OCI-M2 (cell line): ENCODE measurements at regions not wholly inside any gene's neighbourhood (a gene's known extent, or its start where the extent isn't known, plus 50 kb on each side); places are given as distances from the start of the nearest gene placed in this dataset.
"Not testable (repeated sequence)": the region's sequence is repeated elsewhere in the genome, so short reads cannot be mapped to it uniquely, and the experiment has no call there.

Experiments
- DNase-seq: peaks from one replicate; lab custom pipeline; 2025; ENCODE audit not compliant: unreplicated experiment; lab: John Stamatoyannopoulos, UW

DNA sequence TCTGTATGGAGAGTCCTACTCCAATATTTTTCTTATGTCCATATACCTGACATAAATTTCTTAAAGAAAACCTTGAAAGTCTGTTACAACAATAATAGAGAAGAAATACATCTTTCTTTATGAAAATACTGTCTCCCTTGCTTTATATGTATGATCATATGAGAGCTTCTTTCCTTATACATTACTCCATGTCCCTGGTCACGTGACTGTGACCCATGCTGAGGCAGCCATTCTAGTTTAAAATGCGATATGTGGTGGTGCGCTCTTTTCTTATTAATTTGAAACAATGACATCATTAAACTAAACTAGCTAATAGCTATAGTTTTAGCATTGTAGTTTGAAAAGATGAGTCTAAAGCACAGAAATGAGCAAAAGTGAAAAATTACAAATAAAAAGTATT, 1120.3 kb upstream of the PRR20A start:
- DNase-seq: no peak

DNA sequence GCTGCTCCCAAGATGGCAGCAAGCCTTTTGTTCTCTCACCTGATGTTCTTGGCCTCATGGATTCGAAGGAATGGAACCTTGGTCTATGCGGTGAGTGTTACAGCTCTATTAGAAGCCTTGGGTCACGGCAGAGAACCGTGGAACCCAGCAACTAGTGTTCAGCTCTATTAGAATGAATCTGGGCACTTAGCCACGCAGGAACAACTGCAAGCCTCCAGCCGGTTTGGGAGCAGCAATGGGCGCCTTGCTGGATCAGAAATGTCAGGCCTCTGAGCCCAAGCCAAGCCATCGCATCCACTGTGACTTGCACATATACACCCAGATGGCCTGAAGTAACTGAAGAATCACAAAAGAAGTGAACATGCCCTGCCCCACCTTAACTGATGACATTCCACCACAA, 1100.7 kb upstream of the PRR20A start:
- DNase-seq: no peak

DNA sequence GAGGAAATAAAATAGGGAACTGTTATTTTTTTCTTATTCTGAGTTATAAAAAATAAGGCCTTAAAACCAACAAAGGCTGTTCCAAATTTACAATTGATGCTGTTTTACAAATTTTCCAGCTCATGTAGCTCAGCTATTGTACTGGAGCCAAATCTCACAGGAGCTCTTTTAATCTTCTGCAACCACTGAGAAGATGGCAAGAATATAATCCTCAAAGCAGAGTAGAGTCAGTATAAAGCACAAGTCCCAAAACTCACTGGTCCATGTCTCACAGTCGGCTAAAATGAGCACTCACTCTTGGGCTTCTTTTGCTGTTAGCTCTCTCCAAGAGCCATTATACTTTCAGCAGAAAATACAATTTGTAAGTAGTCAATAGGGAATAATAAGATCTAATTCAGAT, 1074.4 kb upstream of the PRR20A start:
- no peak for DNase-seq

DNA sequence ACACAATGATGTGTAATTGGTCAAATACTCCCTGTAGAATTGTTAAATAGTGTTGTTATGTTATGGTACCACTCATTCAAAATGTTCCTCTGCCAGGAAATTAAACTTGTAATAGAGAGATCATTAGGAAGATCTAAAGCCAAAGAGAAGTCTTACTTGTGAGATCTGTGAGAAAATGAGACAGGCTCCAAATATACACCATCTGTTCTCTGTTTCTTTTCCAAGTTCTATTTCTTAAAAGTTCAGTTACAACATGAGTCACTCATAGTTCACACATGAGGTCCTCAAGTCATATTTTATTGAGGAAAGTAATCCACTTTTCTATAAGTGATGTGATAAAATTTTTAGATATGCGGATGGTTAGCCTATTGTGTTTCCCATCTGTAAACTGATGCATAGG, 1038.1 kb upstream of the PRR20A start:
- DNase-seq: no peak

DNA sequence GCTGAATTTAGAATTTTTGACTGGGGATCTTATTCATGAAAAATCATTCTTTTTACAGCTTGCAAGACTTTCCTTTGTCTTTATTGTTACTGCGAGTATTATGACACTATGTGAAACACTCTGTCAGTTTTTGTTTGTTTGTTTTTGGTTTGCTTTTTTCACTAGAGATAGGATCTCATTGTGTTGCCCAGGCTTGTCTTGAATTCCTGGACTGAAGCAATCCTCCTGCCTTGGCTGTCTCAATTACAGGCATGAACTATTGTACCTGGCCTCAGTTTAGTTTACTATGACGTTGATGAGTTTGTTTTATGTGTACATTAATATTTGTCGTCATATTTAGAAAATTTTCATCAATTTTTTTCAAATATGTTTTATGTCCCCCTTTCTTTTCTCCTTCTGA, 1030.0 kb upstream of the PRR20A start:
- DNase-seq: no peak

DNA sequence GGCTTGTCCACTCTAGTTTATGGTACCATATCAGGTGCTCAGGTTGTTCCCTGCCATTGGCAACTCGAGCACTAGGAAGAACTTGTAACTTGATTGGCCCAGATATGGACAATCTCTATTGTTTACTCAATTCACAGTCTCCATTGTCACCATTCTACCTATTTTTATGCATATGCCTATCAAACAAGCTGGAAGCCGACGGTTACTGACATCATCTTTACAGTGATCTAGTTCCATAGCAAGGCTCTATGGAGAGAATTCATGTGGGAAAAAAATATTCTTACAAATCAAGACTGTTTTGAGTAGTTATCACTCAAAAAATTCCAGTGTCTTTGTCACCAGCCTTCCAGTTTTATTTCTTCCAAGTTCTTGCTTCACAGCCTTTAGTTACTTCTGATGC, 1006.2 kb upstream of the PRR20A start:
- DNase-seq: no peak

DNA sequence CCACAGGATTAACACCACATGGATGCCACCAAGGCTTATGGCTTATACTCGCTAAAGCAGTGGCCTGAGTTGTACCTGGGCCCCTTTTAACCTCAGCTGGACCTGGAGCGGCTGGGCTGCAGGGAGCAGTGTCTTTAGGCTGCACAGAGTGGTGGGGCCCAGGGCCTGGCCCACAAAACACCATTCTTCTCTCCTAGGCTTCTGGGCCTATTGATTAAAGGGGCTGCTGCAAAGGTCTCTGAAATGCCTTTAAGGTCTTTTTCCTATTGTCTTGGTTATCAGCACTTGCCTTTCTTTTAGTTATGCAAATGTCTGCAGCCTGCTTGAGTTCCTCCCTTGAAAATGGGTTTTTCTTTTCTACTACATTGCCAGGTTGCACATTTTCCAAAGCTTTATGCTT, 973.9 kb upstream of the PRR20A start:
- DNase-seq: no peak

DNA sequence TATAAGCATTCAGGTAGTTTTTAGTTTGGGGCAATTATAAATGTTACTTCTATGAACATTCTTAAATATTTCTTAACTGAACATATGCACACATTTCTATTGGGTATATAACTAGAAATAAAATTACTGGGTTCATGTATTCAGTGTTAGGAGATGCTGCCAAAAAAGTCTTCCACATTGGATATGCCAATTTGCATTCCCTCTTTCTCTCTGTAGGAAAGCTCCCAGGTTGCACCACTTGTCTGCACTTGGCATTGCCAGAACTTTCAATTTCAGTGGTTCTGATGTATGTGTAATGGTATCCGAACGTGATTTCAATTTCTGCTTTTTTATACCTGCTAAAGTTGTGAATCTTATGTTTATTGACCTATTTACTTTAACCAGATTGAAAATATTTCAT, 972.1 kb upstream of the PRR20A start:
- DNase-seq: no peak

DNA sequence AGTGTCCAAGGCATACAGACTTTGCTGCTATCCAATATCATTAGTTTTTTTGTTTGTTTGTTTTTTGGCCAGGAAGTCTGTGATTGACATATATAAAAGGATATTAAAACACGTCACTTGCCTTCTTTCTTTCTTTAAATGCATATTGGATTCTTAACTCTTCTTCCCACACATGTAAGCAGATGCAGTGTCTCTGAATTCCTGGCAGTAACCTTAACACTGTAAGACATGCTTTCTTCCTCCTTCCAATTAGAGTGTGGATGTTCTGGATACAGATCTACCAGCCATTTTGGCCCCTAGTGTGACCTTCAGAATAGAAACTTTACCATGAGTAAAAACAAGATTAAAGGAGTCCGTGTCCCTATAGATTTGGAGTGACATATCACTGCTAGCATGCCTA, 967.4 kb upstream of the PRR20A start:
- DNase-seq: no peak

DNA sequence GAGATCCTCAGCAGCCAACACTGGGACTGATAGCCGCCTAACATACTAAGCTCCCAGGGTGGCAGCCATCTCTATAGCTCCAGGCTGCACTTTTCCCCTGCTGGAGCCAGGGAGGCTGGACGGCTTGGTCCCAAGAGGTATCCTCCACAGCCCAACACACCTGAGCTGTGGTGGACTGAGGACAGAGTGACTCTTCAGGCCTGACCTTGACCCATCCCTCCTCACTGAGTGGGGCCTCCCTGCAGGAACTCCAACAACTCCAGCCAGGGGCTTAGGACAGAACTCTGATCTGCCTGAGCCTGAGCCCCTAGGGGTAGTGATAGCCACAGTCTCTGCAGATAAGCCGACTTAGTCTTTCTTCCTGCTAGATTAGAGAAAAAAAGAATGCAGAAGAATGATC, 958.1 kb upstream of the PRR20A start:
- no peak for DNase-seq

DNA sequence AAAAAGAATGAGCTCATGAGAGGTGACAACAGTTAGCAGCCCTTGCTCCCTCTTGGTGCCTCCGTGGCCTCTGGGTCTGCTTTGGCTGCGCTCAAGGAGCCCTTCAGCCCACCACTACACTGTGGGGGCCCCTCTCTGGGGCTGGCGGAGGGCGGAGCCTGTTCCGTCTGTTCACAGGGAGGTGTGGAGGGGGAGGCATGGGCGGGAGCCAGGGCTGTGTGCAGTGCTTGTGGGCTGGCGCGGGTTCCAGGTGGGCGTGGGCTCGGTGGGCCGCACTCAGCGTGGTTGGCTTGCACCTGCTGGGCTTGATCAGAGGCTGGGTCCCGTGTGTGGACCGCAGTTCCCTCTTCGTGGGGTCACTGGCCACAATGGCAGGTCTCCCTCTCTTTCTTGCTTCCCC, 953.4 kb upstream of the PRR20A start:
- no peak for DNase-seq

DNA sequence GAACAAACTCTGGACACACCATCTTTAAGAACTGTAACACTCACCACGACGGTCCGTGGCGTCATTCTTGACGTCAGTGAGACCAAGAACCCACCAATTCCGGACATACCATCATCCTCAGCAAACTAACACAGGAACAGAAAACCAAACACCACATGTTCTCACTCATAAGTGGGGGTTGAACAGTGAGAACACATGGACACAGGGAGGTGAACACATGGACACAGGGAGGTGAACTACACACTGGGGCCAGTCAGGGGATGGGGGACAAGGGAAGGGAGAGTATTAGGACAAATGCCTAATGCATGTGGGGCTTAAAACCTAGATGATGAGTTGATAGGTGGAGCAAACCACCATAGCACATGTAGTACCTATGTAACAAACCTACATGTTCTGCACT, 952.1 kb upstream of the PRR20A start:
- DNase-seq: not testable (repeated sequence)

DNA sequence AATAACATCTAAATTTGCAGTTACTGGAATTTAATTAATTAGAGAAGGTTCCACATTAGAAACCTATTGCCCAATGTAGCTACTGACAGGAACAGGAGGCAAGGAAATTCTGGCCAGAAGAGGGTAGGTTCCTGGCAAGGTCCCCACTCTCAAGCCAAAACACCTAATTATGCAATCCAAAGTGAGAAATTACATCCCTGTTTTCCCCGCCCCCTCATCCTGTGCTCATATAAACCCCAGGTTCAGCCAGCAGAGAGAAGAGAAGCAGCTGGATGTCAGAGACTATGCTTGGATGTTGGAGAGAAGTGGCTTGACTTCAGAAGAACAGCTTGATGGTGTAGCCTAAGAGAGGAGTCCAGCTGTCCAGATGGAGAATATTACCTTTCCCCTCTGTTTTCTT, 951.3 kb upstream of the PRR20A start:
- no peak for DNase-seq

DNA sequence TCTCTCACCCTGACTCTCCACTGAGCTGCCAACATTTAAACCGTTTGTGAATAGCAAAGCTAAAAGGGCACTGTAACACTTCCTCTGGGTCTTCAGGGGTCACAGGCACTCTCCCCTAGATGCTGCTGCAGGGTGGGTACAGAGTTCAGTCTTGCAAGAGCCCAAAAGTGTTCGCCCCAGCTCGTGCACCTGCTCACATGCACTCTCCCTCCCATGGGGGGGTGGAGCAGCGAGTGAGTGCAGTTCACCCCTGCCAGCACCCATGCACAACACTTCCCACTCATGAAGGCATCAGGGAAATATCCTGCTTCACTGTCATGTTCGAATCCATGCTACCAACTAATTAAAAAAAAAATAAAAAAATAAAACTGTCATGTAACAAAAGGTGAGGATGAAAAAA, 950.7 kb upstream of the PRR20A start:
- DNase-seq: no peak

DNA sequence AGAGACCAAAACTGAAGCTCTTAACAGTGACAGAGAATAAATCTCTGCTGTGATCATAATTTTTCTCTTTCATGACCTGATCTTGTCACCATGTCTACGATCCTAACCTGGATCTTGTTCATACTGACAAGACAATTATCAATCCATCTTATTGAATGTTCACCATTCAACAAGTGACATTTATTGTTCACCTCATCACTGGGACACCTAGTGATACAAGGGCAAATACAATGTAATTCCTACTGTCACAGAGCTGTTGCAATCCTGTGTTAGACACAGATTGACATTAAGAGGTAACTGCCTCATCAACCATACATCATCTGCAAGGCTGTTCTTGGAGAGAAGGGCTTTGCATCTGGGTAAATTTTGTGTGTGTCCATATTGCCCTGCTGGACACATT, 942.4 kb upstream of the PRR20A start:
- DNase-seq: no peak

DNA sequence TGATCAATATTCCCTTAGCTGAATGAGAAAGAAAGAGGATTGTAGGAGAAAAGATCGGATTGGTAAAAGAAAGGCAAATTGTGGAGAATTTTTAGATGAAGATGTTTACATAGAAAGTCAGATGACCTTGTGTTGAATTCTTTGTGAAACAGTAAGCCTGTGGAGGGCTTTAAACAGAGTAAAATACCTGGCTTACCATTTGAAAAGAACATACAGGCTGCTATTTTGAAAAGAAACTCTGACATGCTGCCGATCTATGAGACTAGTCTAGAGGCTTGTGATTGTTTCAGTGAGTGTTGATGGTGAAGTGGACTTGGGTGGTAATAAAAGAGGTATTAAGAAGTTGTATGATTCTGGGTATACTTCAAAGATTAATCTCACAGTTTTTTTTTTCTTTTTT, 938.9 kb upstream of the PRR20A start:
- DNase-seq: no peak

DNA sequence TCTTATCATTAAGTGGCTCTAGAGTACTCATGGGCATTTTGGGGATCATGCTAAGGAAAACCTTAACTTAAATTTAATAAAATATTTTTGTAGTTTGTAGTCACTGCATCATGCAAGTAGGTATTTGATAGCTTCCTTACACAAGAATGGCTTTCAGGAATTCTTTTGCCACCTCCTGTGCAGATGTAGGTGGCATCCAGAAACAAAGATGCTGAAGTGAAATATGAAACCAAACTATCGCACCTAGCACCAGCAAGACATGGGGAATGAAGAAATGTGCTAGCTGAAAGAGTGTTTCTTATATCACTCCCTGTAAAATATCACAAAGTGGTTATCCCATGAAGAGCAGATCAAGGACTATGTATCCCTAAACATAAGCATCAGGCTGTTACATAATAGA, 924.5 kb upstream of the PRR20A start:
- DNase-seq: no peak

DNA sequence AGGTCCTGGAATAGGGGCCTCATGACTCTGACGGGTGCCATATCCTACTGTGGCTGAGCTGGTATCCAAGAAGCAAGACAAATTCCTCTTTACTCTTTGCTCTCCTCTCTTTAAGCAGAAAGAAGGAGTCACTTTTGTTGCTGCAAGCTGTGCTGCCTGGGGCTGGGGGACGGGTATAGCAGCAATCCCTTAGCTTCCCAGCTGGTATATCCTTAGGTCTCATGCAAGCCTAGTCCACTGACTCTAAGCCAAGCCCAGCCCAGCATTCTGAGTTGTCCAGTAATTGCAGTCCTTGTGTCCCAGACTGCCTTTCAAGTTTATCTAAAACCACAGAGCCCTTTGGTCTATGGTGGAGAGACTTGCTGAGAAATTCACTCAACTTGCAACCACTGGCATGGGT, 893.0 kb upstream of the PRR20A start:
- no peak for DNase-seq

DNA sequence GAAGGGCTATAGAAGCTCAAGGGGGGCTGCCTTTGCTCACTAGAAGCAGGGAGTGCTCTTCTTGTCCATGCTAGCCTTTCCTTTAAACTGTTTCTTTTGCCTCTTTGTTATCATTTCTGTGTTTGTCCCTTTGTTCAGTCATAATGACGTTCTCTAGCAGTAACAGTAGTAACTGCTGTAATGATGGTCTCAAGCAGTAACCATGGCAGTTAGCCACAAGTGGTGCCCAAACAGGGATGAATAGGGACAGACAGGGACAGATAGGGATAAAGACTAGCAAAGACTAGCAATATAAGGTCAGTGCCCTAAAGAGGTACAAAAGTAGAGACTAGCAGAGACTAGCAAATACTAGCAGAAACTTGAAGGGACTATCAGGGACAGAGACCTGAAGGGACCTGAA, 869.0 kb upstream of the PRR20A start:
- DNase-seq: no peak

DNA sequence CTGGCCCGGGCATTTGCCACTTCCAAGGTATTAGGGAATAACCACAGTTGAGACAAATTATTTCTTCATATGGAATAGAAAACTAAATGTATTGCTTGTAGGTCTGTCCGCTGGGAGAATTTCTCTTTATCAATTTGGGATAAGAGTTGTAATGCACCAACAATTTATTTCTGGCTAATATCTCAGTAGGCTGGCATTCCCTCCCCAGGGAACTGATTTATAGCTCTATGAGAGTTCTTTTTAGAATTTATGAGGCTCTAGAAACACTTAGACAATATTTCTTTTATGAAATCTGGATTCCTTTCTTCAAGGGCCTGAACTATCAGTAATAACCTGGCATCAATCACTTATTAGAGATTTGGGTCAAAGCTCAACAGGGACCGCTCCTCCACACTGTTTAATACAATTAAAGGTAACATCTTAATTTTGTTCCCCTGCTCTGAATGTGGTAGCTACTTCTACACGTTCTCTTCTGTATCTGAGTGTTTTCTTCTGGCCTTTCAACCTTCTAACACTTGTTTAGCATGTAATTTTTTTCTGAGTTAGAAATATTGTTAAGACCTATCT, 857.4 kb upstream of the PRR20A start:
- no peak for DNase-seq

DNA sequence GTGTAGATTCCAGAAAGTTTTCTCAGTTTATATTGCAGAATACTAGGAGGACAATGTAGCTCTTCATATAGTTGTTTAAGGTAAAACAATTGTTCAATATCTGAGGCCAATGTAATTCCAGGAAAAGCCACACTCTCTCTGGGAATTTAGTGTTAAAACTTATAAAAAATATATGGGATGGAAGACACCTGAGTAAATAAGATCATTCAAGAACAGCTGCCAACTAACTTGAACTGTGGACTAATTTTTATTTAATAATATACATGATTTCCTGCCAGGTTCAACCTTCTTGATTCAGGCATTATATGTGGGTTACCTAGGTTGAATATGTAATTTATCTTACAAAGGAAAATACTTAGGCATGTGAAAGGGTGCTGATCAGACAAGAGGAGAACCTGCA, 841.1 kb upstream of the PRR20A start:
- no peak for DNase-seq

DNA sequence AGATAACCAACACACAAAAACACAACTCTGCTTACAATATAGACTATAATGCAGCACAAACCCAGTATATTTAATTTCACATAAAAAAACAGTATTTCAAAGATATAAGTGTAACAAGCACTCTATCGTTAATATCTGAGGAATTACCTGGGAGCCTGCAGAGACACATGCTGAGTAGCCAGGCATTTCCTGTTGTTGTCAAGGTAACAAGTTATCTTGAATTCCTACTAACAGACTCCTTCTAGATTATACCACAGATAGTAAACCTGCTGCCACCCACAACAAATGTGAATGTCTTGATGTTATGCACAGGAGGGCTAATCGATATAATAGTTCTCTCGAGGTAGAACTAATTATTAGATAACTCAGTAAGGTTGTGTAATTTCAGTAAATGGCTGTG, 826.0 kb upstream of the PRR20A start:
- DNase-seq: no peak

DNA sequence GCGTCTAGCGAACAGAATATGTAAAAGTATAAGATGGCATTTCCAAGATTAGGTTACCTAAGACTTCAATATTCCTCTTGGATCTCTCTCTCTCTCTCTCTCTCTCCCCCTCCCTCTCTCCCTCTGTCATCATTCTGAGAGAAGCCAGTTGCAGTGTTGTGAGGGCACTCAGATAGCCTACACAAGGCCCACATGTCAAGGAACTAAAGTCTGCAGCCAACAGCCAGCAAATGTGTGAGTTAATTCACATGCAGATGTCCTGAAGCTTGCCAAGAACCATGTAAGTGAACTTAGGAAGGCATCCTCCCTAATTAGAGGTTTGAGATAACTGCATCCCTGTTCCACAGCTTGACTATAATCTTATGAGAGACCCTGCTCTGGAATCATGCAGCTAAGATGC, 822.9 kb upstream of the PRR20A start:
- no peak for DNase-seq

DNA sequence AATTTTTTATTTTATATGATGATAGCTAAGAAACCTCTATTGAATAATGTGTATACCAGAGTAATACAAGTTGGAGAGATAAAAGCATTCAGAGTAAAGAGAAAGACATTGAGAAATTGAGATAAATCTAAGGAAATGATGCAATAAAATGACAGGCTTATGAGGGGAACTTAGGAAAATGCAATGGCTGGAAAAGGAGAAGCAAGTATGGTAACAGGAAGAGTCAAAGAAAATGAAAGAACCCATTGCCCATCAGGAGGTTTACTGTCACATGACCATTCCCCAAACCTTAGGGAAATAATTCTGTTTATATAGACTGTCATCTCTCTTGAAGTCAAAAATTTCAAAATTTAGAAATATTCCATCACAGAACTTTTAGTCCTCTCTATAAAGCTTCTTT, 808.0 kb upstream of the PRR20A start:
- no peak for DNase-seq
